ENCODE measurements at regions not wholly inside any gene's neighbourhood (a gene's known extent, or its start where the extent isn't known, plus 50 kb on each side); places are given as distances from the start of the nearest gene placed in this dataset.

DNA sequence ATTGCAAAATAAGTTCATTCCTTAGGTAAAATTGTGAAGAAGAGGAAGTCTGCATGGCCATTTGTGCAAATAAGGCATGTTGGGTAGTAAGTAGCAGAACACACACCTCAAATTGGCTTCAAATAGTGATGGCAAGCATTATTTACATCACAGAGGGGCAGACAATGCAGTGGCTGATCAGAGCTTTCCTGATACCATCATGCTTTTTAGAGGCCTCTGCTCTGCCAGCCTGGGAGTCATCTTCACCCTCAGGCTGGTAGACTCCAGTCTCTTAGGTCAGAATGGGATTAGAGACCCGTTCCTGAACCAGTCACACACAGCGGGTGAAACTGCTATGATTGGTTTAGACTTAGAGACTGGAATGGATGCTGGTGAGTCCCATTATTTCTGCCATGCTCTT lies 396.0 kb upstream of the MCTP2 start:
- TF ChIP-seq, protein P1, sequence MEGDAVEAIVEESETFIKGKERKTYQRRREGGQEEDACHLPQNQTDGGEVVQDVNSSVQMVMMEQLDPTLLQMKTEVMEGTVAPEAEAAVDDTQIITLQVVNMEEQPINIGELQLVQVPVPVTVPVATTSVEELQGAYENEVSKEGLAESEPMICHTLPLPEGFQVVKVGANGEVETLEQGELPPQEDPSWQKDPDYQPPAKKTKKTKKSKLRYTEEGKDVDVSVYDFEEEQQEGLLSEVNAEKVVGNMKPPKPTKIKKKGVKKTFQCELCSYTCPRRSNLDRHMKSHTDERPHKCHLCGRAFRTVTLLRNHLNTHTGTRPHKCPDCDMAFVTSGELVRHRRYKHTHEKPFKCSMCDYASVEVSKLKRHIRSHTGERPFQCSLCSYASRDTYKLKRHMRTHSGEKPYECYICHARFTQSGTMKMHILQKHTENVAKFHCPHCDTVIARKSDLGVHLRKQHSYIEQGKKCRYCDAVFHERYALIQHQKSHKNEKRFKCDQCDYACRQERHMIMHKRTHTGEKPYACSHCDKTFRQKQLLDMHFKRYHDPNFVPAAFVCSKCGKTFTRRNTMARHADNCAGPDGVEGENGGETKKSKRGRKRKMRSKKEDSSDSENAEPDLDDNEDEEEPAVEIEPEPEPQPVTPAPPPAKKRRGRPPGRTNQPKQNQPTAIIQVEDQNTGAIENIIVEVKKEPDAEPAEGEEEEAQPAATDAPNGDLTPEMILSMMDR (IDR thresholded peaks at IDR 0.05) = no peak
- TF ChIP-seq NRF1 (IDR thresholded peaks at IDR 0.05; ENCODE audit: low read depth, low read length) = no peak
- TF ChIP-seq EP300 (IDR thresholded peaks at IDR 0.05; ENCODE audit: borderline replicate concordance in 1 of 2, low read depth in 1 of 2, low read length in 1 of 2) = no peak
- no peak for TF ChIP-seq FOXM1 (IDR thresholded peaks at IDR 0.05; ENCODE audit: low read depth)
- TF ChIP-seq, protein P2, sequence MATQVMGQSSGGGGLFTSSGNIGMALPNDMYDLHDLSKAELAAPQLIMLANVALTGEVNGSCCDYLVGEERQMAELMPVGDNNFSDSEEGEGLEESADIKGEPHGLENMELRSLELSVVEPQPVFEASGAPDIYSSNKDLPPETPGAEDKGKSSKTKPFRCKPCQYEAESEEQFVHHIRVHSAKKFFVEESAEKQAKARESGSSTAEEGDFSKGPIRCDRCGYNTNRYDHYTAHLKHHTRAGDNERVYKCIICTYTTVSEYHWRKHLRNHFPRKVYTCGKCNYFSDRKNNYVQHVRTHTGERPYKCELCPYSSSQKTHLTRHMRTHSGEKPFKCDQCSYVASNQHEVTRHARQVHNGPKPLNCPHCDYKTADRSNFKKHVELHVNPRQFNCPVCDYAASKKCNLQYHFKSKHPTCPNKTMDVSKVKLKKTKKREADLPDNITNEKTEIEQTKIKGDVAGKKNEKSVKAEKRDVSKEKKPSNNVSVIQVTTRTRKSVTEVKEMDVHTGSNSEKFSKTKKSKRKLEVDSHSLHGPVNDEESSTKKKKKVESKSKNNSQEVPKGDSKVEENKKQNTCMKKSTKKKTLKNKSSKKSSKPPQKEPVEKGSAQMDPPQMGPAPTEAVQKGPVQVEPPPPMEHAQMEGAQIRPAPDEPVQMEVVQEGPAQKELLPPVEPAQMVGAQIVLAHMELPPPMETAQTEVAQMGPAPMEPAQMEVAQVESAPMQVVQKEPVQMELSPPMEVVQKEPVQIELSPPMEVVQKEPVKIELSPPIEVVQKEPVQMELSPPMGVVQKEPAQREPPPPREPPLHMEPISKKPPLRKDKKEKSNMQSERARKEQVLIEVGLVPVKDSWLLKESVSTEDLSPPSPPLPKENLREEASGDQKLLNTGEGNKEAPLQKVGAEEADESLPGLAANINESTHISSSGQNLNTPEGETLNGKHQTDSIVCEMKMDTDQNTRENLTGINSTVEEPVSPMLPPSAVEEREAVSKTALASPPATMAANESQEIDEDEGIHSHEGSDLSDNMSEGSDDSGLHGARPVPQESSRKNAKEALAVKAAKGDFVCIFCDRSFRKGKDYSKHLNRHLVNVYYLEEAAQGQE (IDR thresholded peaks at IDR 0.05; ENCODE audit: low read depth, low read length) = no peak
- TF ChIP-seq POLR2AphosphoS5 (IDR thresholded peaks at IDR 0.05; ENCODE audit: low read depth, low read length) = no peak
- no peak for TF ChIP-seq TEAD4 (IDR thresholded peaks at IDR 0.05; ENCODE audit: borderline replicate concordance, insufficient read depth)
- TF ChIP-seq, protein P3, sequence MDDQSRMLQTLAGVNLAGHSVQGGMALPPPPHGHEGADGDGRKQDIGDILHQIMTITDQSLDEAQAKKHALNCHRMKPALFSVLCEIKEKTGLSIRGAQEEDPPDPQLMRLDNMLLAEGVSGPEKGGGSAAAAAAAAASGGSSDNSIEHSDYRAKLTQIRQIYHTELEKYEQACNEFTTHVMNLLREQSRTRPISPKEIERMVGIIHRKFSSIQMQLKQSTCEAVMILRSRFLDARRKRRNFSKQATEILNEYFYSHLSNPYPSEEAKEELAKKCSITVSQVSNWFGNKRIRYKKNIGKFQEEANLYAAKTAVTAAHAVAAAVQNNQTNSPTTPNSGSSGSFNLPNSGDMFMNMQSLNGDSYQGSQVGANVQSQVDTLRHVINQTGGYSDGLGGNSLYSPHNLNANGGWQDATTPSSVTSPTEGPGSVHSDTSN (IDR thresholded peaks at IDR 0.05) = no peak
- no peak for TF ChIP-seq SIN3A (IDR thresholded peaks at IDR 0.05; ENCODE audit: borderline replicate concordance, low read depth, low read length)
- TF ChIP-seq, protein P4, sequence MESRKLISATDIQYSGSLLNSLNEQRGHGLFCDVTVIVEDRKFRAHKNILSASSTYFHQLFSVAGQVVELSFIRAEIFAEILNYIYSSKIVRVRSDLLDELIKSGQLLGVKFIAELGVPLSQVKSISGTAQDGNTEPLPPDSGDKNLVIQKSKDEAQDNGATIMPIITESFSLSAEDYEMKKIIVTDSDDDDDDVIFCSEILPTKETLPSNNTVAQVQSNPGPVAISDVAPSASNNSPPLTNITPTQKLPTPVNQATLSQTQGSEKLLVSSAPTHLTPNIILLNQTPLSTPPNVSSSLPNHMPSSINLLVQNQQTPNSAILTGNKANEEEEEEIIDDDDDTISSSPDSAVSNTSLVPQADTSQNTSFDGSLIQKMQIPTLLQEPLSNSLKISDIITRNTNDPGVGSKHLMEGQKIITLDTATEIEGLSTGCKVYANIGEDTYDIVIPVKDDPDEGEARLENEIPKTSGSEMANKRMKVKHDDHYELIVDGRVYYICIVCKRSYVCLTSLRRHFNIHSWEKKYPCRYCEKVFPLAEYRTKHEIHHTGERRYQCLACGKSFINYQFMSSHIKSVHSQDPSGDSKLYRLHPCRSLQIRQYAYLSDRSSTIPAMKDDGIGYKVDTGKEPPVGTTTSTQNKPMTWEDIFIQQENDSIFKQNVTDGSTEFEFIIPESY (IDR thresholded peaks at IDR 0.05; ENCODE audit: borderline replicate concordance, low read depth) = no peak

Data from SK-N-SH (cell line).